NT2/D1 (cell line): ENCODE measurements at regions not wholly inside any gene's neighbourhood (a gene's known extent, or its start where the extent isn't known, plus 50 kb on each side); places are given as distances from the start of the nearest gene placed in this dataset.
"Not testable (repeated sequence)": the region's sequence is repeated elsewhere in the genome, so short reads cannot be mapped to it uniquely, and the experiment has no call there.

ENCODE experiments used
- YY1 ChIP-seq: IDR thresholded peaks from 2 replicates; pipeline ENCODE4 v1.6.1; 2011; ENCODE audit not compliant: insufficient read length, insufficient read depth
- ZNF274 ChIP-seq: IDR thresholded peaks from 2 replicates; pipeline ENCODE4 v1.6.1; 2011; ENCODE audit warnings: mild to moderate bottlenecking, low read depth, low read length

DNA sequence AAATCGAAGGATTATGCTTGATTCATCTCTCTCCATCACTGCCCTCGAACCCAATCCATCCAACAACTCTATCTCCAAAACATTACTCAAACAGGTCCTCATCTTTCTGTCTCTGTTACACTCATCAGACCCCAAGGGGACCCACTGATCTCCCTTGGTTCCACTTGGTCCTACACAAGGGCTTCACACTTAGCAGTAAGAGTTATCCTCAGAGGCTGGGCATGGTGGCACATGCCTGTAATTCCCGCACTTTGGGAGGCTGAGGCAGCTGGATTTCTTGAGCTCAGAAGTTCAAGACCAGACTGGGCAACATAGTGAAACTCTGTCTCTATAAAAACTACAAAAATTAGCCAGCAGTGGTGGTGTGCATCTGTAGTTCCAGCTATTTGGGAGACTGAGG is 302.9 kb upstream of the PLGLB2 start:
- TF ChIP-seq YY1, ZNF274: not testable (repeated sequence)
